HL-60/S4 treated with retinoic acid at 250 ng/mL for 4 days and 3 days (cell line): ENCODE measurements at regions not wholly inside any gene's neighbourhood (a gene's known extent, or its start where the extent isn't known, plus 50 kb on each side); places are given as distances from the start of the nearest gene placed in this dataset.

Source experiments
- in situ Hi-C: fragments of 300-500 bp; cut with MboI; formaldehyde crosslinking; loops from 2 replicates; pipeline ENCODE4 v1.7.0; 2022; ENCODE audit warnings: low sequenced_read_pairs

GRCh38 chr14:71716041-71716772 is 216.0 kb upstream of the RGS6 start:
- in situ Hi-C loops = no loop called here

- in situ Hi-C loops = no loop called here
These were observed 211.1 kb upstream of the RGS6 start for GRCh38 chr14:71720978-71721624.

GRCh38 chr14:71721791-71722190 is 210.4 kb upstream of the RGS6 start:
- in situ Hi-C loops = no loop called here

GRCh38 chr14:71722885-71723284 is 209.3 kb upstream of the RGS6 start:
- in situ Hi-C loops = no loop called here

GRCh38 chr14:71725922-71726579 is 206.2 kb upstream of the RGS6 start:
- in situ Hi-C loops = no loop called here

- in situ Hi-C loops = no loop called here
These were observed 205.6 kb upstream of the RGS6 start for GRCh38 chr14:71726580-71727021.

GRCh38 chr14:71728386-71728785 is 203.8 kb upstream of the RGS6 start:
- in situ Hi-C loops = no loop called here

GRCh38 chr14:71729596-71729995 is 202.6 kb upstream of the RGS6 start:
- in situ Hi-C loops = no loop called here

- in situ Hi-C loops = no loop called here
These were observed 201.8 kb upstream of the RGS6 start for GRCh38 chr14:71730471-71730870.

GRCh38 chr14:71731096-71731495 is 201.1 kb upstream of the RGS6 start:
- in situ Hi-C loops = no loop called here

- in situ Hi-C loops = no loop called here
These were observed 198.9 kb upstream of the RGS6 start for GRCh38 chr14:71733210-71733883.

- in situ Hi-C loops = no loop called here
These were observed 198.2 kb upstream of the RGS6 start for GRCh38 chr14:71734076-71734475.

- in situ Hi-C loops = no loop called here
These were observed 197.3 kb upstream of the RGS6 start for GRCh38 chr14:71734885-71735284.

- in situ Hi-C loops = no loop called here
These were observed 194.5 kb upstream of the RGS6 start for GRCh38 chr14:71737760-71738159.

GRCh38 chr14:71739273-71739990 is 192.8 kb upstream of the RGS6 start:
- in situ Hi-C loops = no loop called here

GRCh38 chr14:71741241-71741640 is 191.0 kb upstream of the RGS6 start:
- in situ Hi-C loops = no loop called here

GRCh38 chr14:71742485-71742884 is 189.7 kb upstream of the RGS6 start:
- in situ Hi-C loops = no loop called here

- in situ Hi-C loops = no loop called here
These were observed 187.2 kb upstream of the RGS6 start for GRCh38 chr14:71745072-71745471.

- in situ Hi-C loops = no loop called here
These were observed 184.0 kb upstream of the RGS6 start for GRCh38 chr14:71748196-71748595.

- in situ Hi-C loops = loop anchor here (10.0 kb wide), 1 partner anchor 615 kb away; no protein-coding TSS in a partner anchor
These were observed 182.5 kb upstream of the RGS6 start for GRCh38 chr14:71749613-71750238.
